HEK293 (cell line): ENCODE measurements at regions not wholly inside any gene's neighbourhood (a gene's known extent, or its start where the extent isn't known, plus 50 kb on each side); places are given as distances from the start of the nearest gene placed in this dataset.

Source experiments
- CTCF ChIA-PET: fragments of 350-600 bp; formaldehyde crosslinking; extraction: SDS; loops from one replicate; lab custom pipeline; 2021; ENCODE audit warnings: antibody characterized with exemption; lab: Yijun Ruan, JAX
- POLR2A ChIA-PET: fragments of 300-600 bp; formaldehyde crosslinking; extraction: SDS; loops from one replicate; lab custom pipeline; 2020; ENCODE audit warnings: antibody characterized with exemption, inconsistent platforms; lab: Yijun Ruan, JAX
- H3K27ac ChIP-seq: fragments of 200-500 bp; sonication (Bioruptor generic); 2 replicates; pipeline ENCODE4 v1.5.1; 2014; ENCODE audit warnings: low read depth, low read length, control low read depth, inconsistent platforms; ENCODE audit errors: extremely low read depth
- H3K36me3 ChIP-seq, 2 experiments: fragments of 200-500 bp in 1 of 2; sonication (Bioruptor generic) in 1 of 2; 1 replicate in 1 of 2; 2 replicates in 1 of 2; pipeline ENCODE4 v1.5.1; 2014 to 2017; ENCODE audit warnings: inconsistent platforms in 2 of 2, low read length in 2 of 2; ENCODE audit not compliant: control insufficient read depth in 2 of 2, insufficient read depth in 1 of 2
- H3K4me1 ChIP-seq: fragments of 200-500 bp; sonication (Bioruptor generic); 2 replicates; pipeline ENCODE4 v1.5.1; 2014; ENCODE audit warnings: mild to moderate bottlenecking, low read length, inconsistent platforms; ENCODE audit not compliant: control insufficient read depth, insufficient read depth
- H3K4me3 ChIP-seq: 2 replicates; pipeline ENCODE4 v1.5.1; 2011; ENCODE audit warnings: low read depth, mild to moderate bottlenecking, control low read depth, low read length, moderate library complexity
- H3K9me3 ChIP-seq: fragments of 200-500 bp; sonication (Bioruptor generic); 2 replicates; pipeline ENCODE4 v1.5.1; 2014; ENCODE audit warnings: low read depth, low read length, inconsistent platforms; ENCODE audit not compliant: control insufficient read depth, insufficient read depth
- TSHZ1 ChIP-seq: fragments of 450-650 bp; formaldehyde crosslinking; IDR thresholded peaks from 2 replicates; pipeline ENCODE4 v1.5.1; 2016; ENCODE audit warnings: missing biosample characterization, missing genetic modification characterization, borderline replicate concordance
- WT1 ChIP-seq: fragments of 450-650 bp; formaldehyde crosslinking; IDR thresholded peaks from 2 replicates; pipeline ENCODE4 v1.5.1; 2016; ENCODE audit warnings: missing biosample characterization, missing genetic modification characterization
- ZBTB26 ChIP-seq: fragments of 450-650 bp; formaldehyde crosslinking; optimal IDR thresholded peaks from 2 replicates; pipeline ENCODE3; 2016; ENCODE audit warnings: missing biosample characterization, mild to moderate bottlenecking, missing genetic modification characterization
- ZBTB7A ChIP-seq: fragments of 450-650 bp; formaldehyde crosslinking; IDR thresholded peaks from 2 replicates; pipeline ENCODE4 v1.5.1; 2016; ENCODE audit warnings: low read depth, missing biosample characterization, missing genetic modification characterization
- ZNF121 ChIP-seq: fragments of 450-650 bp; formaldehyde crosslinking; IDR thresholded peaks from 2 replicates; pipeline ENCODE4 v1.5.1; 2016; ENCODE audit warnings: missing biosample characterization, missing genetic modification characterization
- ZNF157 ChIP-seq: fragments of 450-650 bp; formaldehyde crosslinking; IDR thresholded peaks from 2 replicates; pipeline ENCODE4 v1.5.1; 2016; ENCODE audit warnings: missing biosample characterization, missing genetic modification characterization
- ZNF214 ChIP-seq: fragments of 450-650 bp; formaldehyde crosslinking; IDR thresholded peaks from 2 replicates; pipeline ENCODE4 v1.5.1; 2017; ENCODE audit warnings: missing biosample characterization, mild to moderate bottlenecking, missing genetic modification characterization, borderline replicate concordance
- ZNF354C ChIP-seq: fragments of 450-650 bp; formaldehyde crosslinking; IDR thresholded peaks from 2 replicates; pipeline ENCODE4 v1.5.1; 2016; ENCODE audit warnings: missing biosample characterization, missing genetic modification characterization, low read depth, borderline replicate concordance
- ZNF473 ChIP-seq: fragments of 450-650 bp; formaldehyde crosslinking; IDR thresholded peaks from 2 replicates; pipeline ENCODE4 v1.5.1; 2017; ENCODE audit warnings: missing biosample characterization, missing genetic modification characterization
- ZNF48 ChIP-seq: fragments of 450-650 bp; formaldehyde crosslinking; IDR thresholded peaks from 2 replicates; pipeline ENCODE4 v1.5.1; 2016; ENCODE audit warnings: missing biosample characterization, missing genetic modification characterization
- ZNF488 ChIP-seq: fragments of 450-650 bp; formaldehyde crosslinking; IDR thresholded peaks from 2 replicates; pipeline ENCODE4 v1.5.1; 2016; ENCODE audit warnings: missing biosample characterization, missing genetic modification characterization
- ZNF529 ChIP-seq: fragments of 450-650 bp; formaldehyde crosslinking; IDR thresholded peaks from 2 replicates; pipeline ENCODE4 v1.5.1; 2017; ENCODE audit warnings: missing genetic modification characterization, missing biosample characterization; ENCODE audit not compliant: insufficient replicate concordance
- ZNF621 ChIP-seq: fragments of 450-650 bp; formaldehyde crosslinking; IDR thresholded peaks from 2 replicates; pipeline ENCODE4 v1.5.1; 2017; ENCODE audit warnings: missing biosample characterization, missing genetic modification characterization
- ZNF704 ChIP-seq: fragments of 450-650 bp; formaldehyde crosslinking; IDR thresholded peaks from 2 replicates; pipeline ENCODE4 v1.5.1; 2016; ENCODE audit warnings: missing biosample characterization, missing genetic modification characterization
- ZNF830 ChIP-seq: fragments of 450-650 bp; IDR thresholded peaks from 2 replicates; pipeline ENCODE4 v1.5.0; 2018; ENCODE audit warnings: missing biosample characterization, missing genetic modification characterization, low read depth, mild to moderate bottlenecking, moderate library complexity
- ZSCAN16 ChIP-seq: fragments of 450-650 bp; formaldehyde crosslinking; IDR thresholded peaks from 2 replicates; pipeline ENCODE4 v1.5.1; 2016; ENCODE audit warnings: missing biosample characterization, missing genetic modification characterization
- ZSCAN30 ChIP-seq: fragments of 450-650 bp; IDR thresholded peaks from 2 replicates; pipeline ENCODE4 v1.5.1; 2018; ENCODE audit warnings: missing biosample characterization, mild to moderate bottlenecking, missing genetic modification characterization, moderate library complexity
- ZXDB ChIP-seq: fragments of 450-650 bp; formaldehyde crosslinking; IDR thresholded peaks from 2 replicates; pipeline ENCODE4 v1.5.1; 2016; ENCODE audit warnings: missing biosample characterization, missing genetic modification characterization

- POLR2A ChIA-PET = no interaction called here
- H3K4me3 ChIP-seq = no peak overlapping the region
- CTCF ChIA-PET = interaction anchor here (0.5 to 1.1 kb wide), 2 partner anchors 66 to 274 kb away, joined by 3 to 4 read pairs; no protein-coding TSS in a partner anchor
- H3K36me3 ChIP-seq = no peaks in the 10 kb centered on the region
- TF ChIP-seq ZNF830 (tag by site-specific recombination) = no peak
- TF ChIP-seq WT1 (tag by site-specific recombination) = no peak
- no peak for TF ChIP-seq ZSCAN30 (tag by site-specific recombination)
- no peak for TF ChIP-seq ZNF488 (tag by site-specific recombination)
- no peak for TF ChIP-seq ZNF121
- no peak for TF ChIP-seq ZSCAN16
- no peak for TF ChIP-seq ZBTB7A (tag by site-specific recombination)
- no peak for TF ChIP-seq ZXDB
- no peak for TF ChIP-seq ZNF354C (tag by site-specific recombination)
- no peak for TF ChIP-seq ZNF529 (tag by site-specific recombination)
- no peak overlapping the region for H3K27ac ChIP-seq
- H3K9me3 ChIP-seq = no peaks in the 10 kb centered on the region
- no peaks in the 10 kb centered on the region for H3K4me1 ChIP-seq
Measured at GRCh38 chr1:65497256-65497830, 76.9 kb downstream of the LEPR start.

DNA sequence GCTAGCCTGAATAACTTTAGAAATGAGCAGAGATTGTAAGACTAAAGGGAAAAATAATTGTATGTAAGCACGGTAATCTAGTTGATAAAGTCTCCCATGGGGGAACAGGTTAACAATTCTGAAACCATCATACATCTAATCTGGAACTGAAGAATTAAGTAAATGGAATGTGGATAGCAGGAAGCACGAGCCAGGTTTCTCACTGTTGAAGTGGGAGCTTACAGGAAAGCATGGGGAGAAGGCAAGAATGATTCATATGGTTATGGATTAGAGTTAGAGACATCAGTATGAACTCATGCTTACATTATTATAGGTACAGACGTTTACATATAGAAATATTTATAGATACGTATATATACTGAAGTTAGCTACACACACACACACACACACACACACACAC lies 83.0 kb downstream of the LEPR start:
- TF ChIP-seq ZNF48 (tag by site-specific recombination) (no peak), ZNF157 (no peak), ZNF704 (tag by site-specific recombination) (no peak), TSHZ1 (tag by site-specific recombination) (no peak), ZNF214 (tag by site-specific recombination) (no peak), ZNF621 (tag by site-specific recombination) (no peak), ZNF473 (tag by site-specific recombination) (no peak), ZBTB26 (tag by site-specific recombination) (no peak)
- Histone ChIP-seq H3K27ac (no peak overlapping the region), H3K9me3 (no peaks in the 10 kb centered on the region), H3K4me1 (no peaks in the 10 kb centered on the region), H3K4me3 (no peak overlapping the region), H3K36me3 (no peaks in the 10 kb centered on the region)
- ChIA-PET POLR2A (no interaction called here), CTCF (no interaction called here)
